ENCODE measurements at regions not wholly inside any gene's neighbourhood (a gene's known extent, or its start where the extent isn't known, plus 50 kb on each side); places are given as distances from the start of the nearest gene placed in this dataset.
"Not testable (repeated sequence)": the region's sequence is repeated elsewhere in the genome, so short reads cannot be mapped to it uniquely, and the experiment has no call there.

GRCh38 chr14:40218282-40218941 is 786.2 kb upstream of the FBXO33 start:
- no peak for DNase-seq

- no peak for DNase-seq
Measured at GRCh38 chr14:40216976-40217375, 784.7 kb upstream of the FBXO33 start.

GRCh38 chr14:40216408-40216807 is 784.2 kb upstream of the FBXO33 start:
- not testable (repeated sequence) for DNase-seq

- DNase-seq = no peak
Measured at GRCh38 chr14:40213701-40214100, 781.5 kb upstream of the FBXO33 start.

- DNase-seq = no peak
Measured at GRCh38 chr14:40204441-40205175, 772.4 kb upstream of the FBXO33 start.

- no peak for DNase-seq
Measured at GRCh38 chr14:40199101-40199500, 766.9 kb upstream of the FBXO33 start.

GRCh38 chr14:40197344-40197743 is 765.1 kb upstream of the FBXO33 start:
- DNase-seq = no peak

GRCh38 chr14:40188006-40188405 is 755.8 kb upstream of the FBXO33 start:
- DNase-seq = no peak

GRCh38 chr14:40164083-40164482 is 731.9 kb upstream of the FBXO33 start:
- no peak for DNase-seq

- no peak for DNase-seq
Measured at GRCh38 chr14:40139657-40140056, 707.4 kb upstream of the FBXO33 start.

- DNase-seq = no peak
Measured at GRCh38 chr14:40133463-40133862, 701.2 kb upstream of the FBXO33 start.

- DNase-seq = no peak
Measured at GRCh38 chr14:40129159-40129558, 696.9 kb upstream of the FBXO33 start.

- no peak for DNase-seq
Measured at GRCh38 chr14:40123816-40124215, 691.6 kb upstream of the FBXO33 start.

GRCh38 chr14:40122968-40123648 is 690.9 kb upstream of the FBXO33 start:
- no peak for DNase-seq

GRCh38 chr14:40119765-40120164 is 687.5 kb upstream of the FBXO33 start:
- DNase-seq = no peak

- no peak for DNase-seq
Measured at GRCh38 chr14:40119321-40119720, 687.1 kb upstream of the FBXO33 start.

- DNase-seq = no peak
Measured at GRCh38 chr14:40115583-40115982, 683.4 kb upstream of the FBXO33 start.

GRCh38 chr14:40113671-40114070 is 681.4 kb upstream of the FBXO33 start:
- DNase-seq = no peak

- DNase-seq = no peak
Measured at GRCh38 chr14:40100544-40101196, 668.4 kb upstream of the FBXO33 start.

- no peak for DNase-seq
Measured at GRCh38 chr14:40099316-40099715, 667.1 kb upstream of the FBXO33 start.

- DNase-seq = no peak
Measured at GRCh38 chr14:40098468-40098867, 666.2 kb upstream of the FBXO33 start.

GRCh38 chr14:40096968-40097367 is 664.7 kb upstream of the FBXO33 start:
- DNase-seq = no peak

- no peak for DNase-seq
Measured at GRCh38 chr14:40093800-40094199, 661.6 kb upstream of the FBXO33 start.

- no peak for DNase-seq
Measured at GRCh38 chr14:40074169-40074568, 641.9 kb upstream of the FBXO33 start.
